ENCODE measurements at regions not wholly inside any gene's neighbourhood (a gene's known extent, or its start where the extent isn't known, plus 50 kb on each side); places are given as distances from the start of the nearest gene placed in this dataset.

GRCh38 chr10:46169736-46170135, 117.1 kb upstream of the ANTXRL start:
- no peak for TF ChIP-seq CTCF (IDR thresholded peaks at IDR 0.05; ENCODE audit: low read length)
- no peak for TF ChIP-seq EZH2 (optimal IDR thresholded peaks at IDR 0.05; ENCODE audit: low read depth, low read length)
